Head of caudate nucleus (tissue), 42 donors: ENCODE measurements at regions not wholly inside any gene's neighbourhood (a gene's known extent, or its start where the extent isn't known, plus 50 kb on each side); places are given as distances from the start of the nearest gene placed in this dataset.
"Not testable (repeated sequence)": the region's sequence is repeated elsewhere in the genome, so short reads cannot be mapped to it uniquely, and the experiment has no call there.

ENCODE experiments used
- DNase-seq, 42 donors: peaks; one replicate each; pipeline versions ENCODE4 v3.0.0 to v3.0.0-alpha.2; 2020 to 2021; ENCODE audit warnings: mixed read lengths in 7 of 42
- intact Hi-C: fragments of 100-400 bp; cut with DNase I; formaldehyde crosslinking; loops from one replicate; pipeline ENCODE4 v1.15.0; 2022

- no peak for DNase-seq
- intact Hi-C loops: no loop called here
These were observed 123.1 kb upstream of the ADO start for GRCh38 chr10:62681211-62681940.

GRCh38 chr10:62684911-62685310 is 119.6 kb upstream of the ADO start:
- intact Hi-C loops: no loop called here
- DNase-seq: no peak

- intact Hi-C loops: no loop called here
- no peak for DNase-seq
These were observed 117.2 kb upstream of the ADO start for GRCh38 chr10:62687230-62687748.

- no peak for DNase-seq
- intact Hi-C loops: no loop called here
These were observed 115.4 kb upstream of the ADO start for GRCh38 chr10:62688971-62689700.

GRCh38 chr10:62689712-62690111 is 114.8 kb upstream of the ADO start:
- intact Hi-C loops: no loop called here
- DNase-seq: no peak

GRCh38 chr10:62690703-62691102 is 113.8 kb upstream of the ADO start:
- no peak for DNase-seq
- intact Hi-C loops: no loop called here

GRCh38 chr10:62691336-62691735 is 113.2 kb upstream of the ADO start:
- DNase-seq: peak in 10 of 42 donors; percentile 2 to 57 (median 16)

GRCh38 chr10:62692085-62692484 is 112.4 kb upstream of the ADO start:
- DNase-seq: no peak
- intact Hi-C loops: no loop called here

More at GRCh38 chr10:62691336-62691735, 113.2 kb upstream of the ADO start:
- intact Hi-C loops: no loop called here

- intact Hi-C loops: no loop called here
- DNase-seq: no peak
These were observed 111.2 kb upstream of the ADO start for GRCh38 chr10:62693306-62693705.

- intact Hi-C loops: no loop called here
- DNase-seq: no peak
These were observed 109.9 kb upstream of the ADO start for GRCh38 chr10:62694537-62695126.

- intact Hi-C loops: no loop called here
- DNase-seq: no peak
These were observed 107.7 kb upstream of the ADO start for GRCh38 chr10:62696798-62697197.

- no peak for DNase-seq
- intact Hi-C loops: no loop called here
These were observed 105.4 kb upstream of the ADO start for GRCh38 chr10:62699148-62699547.

GRCh38 chr10:62704121-62704520 is 100.4 kb upstream of the ADO start:
- intact Hi-C loops: not testable (repeated sequence)

GRCh38 chr10:62705789-62706188 is 98.7 kb upstream of the ADO start:
- DNase-seq: no peak
- intact Hi-C loops: no loop called here

More at GRCh38 chr10:62704121-62704520, 100.4 kb upstream of the ADO start:
- DNase-seq: not testable (repeated sequence)

- intact Hi-C loops: no loop called here
These were observed 96.7 kb upstream of the ADO start for GRCh38 chr10:62707810-62708209.

GRCh38 chr10:62708569-62708968 is 96.0 kb upstream of the ADO start:
- intact Hi-C loops: no loop called here
- no peak for DNase-seq

More at GRCh38 chr10:62707810-62708209, 96.7 kb upstream of the ADO start:
- DNase-seq: no peak

GRCh38 chr10:62709200-62709599 is 95.3 kb upstream of the ADO start:
- intact Hi-C loops: no loop called here
- no peak for DNase-seq

GRCh38 chr10:62710182-62710581 is 94.3 kb upstream of the ADO start:
- intact Hi-C loops: no loop called here
- DNase-seq: no peak

GRCh38 chr10:62715383-62715782 is 89.1 kb upstream of the ADO start:
- intact Hi-C loops: no loop called here
- no peak for DNase-seq

GRCh38 chr10:62718585-62718984 is 85.9 kb upstream of the ADO start:
- no peak for DNase-seq

More at GRCh38 chr10:62718585-62718984, 85.9 kb upstream of the ADO start:
- intact Hi-C loops: no loop called here
